ENCODE measurements at regions not wholly inside any gene's neighbourhood (a gene's known extent, or its start where the extent isn't known, plus 50 kb on each side); places are given as distances from the start of the nearest gene placed in this dataset.

DNA sequence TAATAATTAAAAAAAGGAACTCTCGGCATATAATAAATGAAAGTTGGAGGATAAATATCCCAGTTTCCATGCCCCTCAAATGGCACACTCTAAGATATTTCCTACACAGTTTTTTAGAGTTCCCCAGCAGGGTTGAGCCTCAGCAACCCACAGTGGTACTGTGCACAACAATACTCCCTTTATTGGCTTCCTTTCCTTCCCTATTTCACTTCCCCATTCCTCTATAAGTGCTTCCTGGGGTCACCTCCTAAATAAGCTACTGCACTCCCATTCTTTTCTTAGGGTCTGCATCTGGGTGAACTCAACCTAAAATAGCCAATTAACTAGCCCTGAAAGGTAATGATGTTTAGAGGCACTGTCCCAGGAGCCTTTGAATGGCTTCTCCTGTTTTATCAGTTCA is 76.4 kb upstream of the NHS start:
- TF ChIP-seq, protein P1, sequence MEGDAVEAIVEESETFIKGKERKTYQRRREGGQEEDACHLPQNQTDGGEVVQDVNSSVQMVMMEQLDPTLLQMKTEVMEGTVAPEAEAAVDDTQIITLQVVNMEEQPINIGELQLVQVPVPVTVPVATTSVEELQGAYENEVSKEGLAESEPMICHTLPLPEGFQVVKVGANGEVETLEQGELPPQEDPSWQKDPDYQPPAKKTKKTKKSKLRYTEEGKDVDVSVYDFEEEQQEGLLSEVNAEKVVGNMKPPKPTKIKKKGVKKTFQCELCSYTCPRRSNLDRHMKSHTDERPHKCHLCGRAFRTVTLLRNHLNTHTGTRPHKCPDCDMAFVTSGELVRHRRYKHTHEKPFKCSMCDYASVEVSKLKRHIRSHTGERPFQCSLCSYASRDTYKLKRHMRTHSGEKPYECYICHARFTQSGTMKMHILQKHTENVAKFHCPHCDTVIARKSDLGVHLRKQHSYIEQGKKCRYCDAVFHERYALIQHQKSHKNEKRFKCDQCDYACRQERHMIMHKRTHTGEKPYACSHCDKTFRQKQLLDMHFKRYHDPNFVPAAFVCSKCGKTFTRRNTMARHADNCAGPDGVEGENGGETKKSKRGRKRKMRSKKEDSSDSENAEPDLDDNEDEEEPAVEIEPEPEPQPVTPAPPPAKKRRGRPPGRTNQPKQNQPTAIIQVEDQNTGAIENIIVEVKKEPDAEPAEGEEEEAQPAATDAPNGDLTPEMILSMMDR (IDR thresholded peaks at IDR 0.05) = no peak
- no peak for TF ChIP-seq EZH2 (IDR thresholded peaks at IDR 0.05; ENCODE audit: borderline replicate concordance, insufficient read depth, low read depth, low read length, poor library complexity, severe bottlenecking)

Measured in B cell (primary cell).